HG03354 (cell line): ENCODE measurements at regions not wholly inside any gene's neighbourhood (a gene's known extent, or its start where the extent isn't known, plus 50 kb on each side); places are given as distances from the start of the nearest gene placed in this dataset.

Experiments
- ATAC-seq: cut with Tn5 transposase; IDR thresholded peaks from one replicate; pipeline ENCODE4 v1.9.1; 2021; ENCODE audit warnings: mild to moderate bottlenecking; ENCODE audit not compliant: unreplicated experiment, poor library complexity, severe bottlenecking

DNA sequence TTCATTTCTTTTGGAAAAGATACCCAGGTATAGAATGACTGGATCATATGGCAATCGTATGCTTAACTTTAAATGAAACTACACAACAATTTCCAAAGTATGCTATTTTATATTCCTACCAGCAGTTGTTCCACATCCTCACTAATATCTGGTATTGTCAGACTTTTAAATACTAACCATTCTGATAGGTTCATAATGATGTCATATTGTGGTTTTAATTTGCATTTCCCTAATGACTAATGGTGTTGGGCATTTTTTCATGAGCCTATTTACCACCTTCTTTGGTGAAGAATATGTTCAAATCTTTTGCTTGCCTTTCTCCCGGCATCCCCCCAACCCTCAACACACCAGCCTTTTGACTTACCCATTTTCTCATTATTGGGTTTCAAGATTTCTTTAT, 96.2 kb upstream of the HMGN3 start:
- ATAC-seq: no peak

- ATAC-seq: no peak
Observed at GRCh38 chr6:79313254-79313653, 78.8 kb upstream of the HMGN3 start.

GRCh38 chr6:79307321-79308036, 73.0 kb upstream of the HMGN3 start:
- ATAC-seq: no peak

GRCh38 chr6:79305020-79305419, 70.5 kb upstream of the HMGN3 start:
- no peak for ATAC-seq

DNA sequence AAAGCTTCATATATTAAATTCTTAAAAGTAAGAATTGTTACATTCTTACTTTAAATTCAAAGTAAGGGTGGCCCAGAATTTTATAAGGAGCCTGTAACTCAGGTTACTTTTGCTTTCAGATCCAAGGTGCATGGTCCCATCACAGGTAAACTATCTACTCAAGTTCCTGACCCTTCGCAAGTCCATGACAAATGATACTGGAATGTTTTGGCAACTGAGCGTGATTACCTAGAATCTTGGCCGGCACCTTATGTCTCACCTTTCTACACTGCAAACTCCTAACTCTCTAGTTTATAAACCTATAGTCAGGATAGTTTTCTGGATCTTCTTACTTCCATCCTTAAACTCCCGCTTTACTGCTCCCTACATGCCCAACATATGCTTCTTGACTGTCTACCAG, 67.9 kb upstream of the HMGN3 start:
- no peak for ATAC-seq

DNA sequence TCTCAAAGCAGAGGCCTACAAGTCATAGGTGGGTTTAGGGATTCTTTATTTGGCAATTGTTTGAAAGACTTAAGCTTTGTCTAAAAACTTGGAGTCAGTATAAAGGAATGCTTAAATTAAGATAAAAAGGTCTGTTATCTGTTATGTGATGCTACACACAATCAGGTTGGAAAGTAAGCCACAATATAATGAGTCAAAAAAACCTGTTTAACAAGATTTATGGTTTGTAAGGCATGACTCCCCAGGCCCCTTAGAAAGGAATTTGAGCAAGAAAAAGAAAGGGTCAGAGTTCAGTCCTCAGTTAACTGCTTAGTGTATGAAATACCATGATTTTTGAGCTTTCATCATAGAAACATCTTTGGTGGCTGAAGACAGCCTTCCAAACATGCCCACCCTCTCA, 66.8 kb upstream of the HMGN3 start:
- ATAC-seq: no peak

GRCh38 chr6:79296211-79296610, 61.7 kb upstream of the HMGN3 start:
- ATAC-seq: no peak
